ENCODE measurements at regions not wholly inside any gene's neighbourhood (a gene's known extent, or its start where the extent isn't known, plus 50 kb on each side); places are given as distances from the start of the nearest gene placed in this dataset.

DNA sequence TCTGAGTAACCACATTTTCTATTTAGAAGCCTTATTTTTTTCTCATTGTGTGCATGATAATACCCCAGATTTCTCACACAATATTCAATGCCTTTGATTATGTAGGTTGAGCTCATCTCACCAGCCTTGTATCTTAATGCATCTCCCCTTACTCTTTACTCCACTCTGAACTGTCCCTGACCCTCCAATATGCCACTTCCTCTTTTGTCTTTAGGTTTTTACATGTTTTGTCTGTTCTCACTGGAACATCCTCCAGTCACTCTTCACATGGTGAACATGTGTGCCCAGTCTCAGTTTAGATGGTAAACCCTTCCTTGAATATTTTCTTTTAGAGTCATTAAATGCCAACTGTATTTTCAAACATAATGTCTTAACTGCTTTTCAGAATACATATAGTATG is 392.9 kb upstream of the IMPG1 start:
- TF ChIP-seq, protein P1, sequence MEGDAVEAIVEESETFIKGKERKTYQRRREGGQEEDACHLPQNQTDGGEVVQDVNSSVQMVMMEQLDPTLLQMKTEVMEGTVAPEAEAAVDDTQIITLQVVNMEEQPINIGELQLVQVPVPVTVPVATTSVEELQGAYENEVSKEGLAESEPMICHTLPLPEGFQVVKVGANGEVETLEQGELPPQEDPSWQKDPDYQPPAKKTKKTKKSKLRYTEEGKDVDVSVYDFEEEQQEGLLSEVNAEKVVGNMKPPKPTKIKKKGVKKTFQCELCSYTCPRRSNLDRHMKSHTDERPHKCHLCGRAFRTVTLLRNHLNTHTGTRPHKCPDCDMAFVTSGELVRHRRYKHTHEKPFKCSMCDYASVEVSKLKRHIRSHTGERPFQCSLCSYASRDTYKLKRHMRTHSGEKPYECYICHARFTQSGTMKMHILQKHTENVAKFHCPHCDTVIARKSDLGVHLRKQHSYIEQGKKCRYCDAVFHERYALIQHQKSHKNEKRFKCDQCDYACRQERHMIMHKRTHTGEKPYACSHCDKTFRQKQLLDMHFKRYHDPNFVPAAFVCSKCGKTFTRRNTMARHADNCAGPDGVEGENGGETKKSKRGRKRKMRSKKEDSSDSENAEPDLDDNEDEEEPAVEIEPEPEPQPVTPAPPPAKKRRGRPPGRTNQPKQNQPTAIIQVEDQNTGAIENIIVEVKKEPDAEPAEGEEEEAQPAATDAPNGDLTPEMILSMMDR (IDR thresholded peaks at IDR 0.05 in 2 of 3, conservative IDR thresholded peaks at IDR 0.05 in 1 of 3; ENCODE audit: borderline replicate concordance in 1 of 3, insufficient read depth in 1 of 3, low read depth in 2 of 3, low read length in 2 of 3): no peak
- TF ChIP-seq POLR2AphosphoS5 (IDR thresholded peaks at IDR 0.05; ENCODE audit: low read depth, low read length) (no peak), EZH2 (IDR thresholded peaks at IDR 0.05) (no peak), POLR2A (IDR thresholded peaks at IDR 0.05; ENCODE audit: borderline replicate concordance, extremely low read depth, insufficient read depth, insufficient read length) (no peak), SP1 (IDR thresholded peaks at IDR 0.05; ENCODE audit: low read depth) (no peak), SIN3A (IDR thresholded peaks at IDR 0.05; ENCODE audit: low read depth) (no peak), ZFX (IDR thresholded peaks at IDR 0.05) (no peak), EZH2phosphoT487 (IDR thresholded peaks at IDR 0.05; ENCODE audit: borderline replicate concordance) (no peak), ELF1 (IDR thresholded peaks at IDR 0.05; ENCODE audit: borderline replicate concordance, low read depth) (no peak), YY1 (IDR thresholded peaks at IDR 0.05; ENCODE audit: extremely low read depth, insufficient replicate concordance, low read depth, low read length) (no peak)
- TF ChIP-seq, protein P2, sequence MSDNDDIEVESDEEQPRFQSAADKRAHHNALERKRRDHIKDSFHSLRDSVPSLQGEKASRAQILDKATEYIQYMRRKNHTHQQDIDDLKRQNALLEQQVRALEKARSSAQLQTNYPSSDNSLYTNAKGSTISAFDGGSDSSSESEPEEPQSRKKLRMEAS (IDR thresholded peaks at IDR 0.05): no peak
